ENCODE measurements at regions not wholly inside any gene's neighbourhood (a gene's known extent, or its start where the extent isn't known, plus 50 kb on each side); places are given as distances from the start of the nearest gene placed in this dataset.
"Not testable (repeated sequence)": the region's sequence is repeated elsewhere in the genome, so short reads cannot be mapped to it uniquely, and the experiment has no call there.

DNA sequence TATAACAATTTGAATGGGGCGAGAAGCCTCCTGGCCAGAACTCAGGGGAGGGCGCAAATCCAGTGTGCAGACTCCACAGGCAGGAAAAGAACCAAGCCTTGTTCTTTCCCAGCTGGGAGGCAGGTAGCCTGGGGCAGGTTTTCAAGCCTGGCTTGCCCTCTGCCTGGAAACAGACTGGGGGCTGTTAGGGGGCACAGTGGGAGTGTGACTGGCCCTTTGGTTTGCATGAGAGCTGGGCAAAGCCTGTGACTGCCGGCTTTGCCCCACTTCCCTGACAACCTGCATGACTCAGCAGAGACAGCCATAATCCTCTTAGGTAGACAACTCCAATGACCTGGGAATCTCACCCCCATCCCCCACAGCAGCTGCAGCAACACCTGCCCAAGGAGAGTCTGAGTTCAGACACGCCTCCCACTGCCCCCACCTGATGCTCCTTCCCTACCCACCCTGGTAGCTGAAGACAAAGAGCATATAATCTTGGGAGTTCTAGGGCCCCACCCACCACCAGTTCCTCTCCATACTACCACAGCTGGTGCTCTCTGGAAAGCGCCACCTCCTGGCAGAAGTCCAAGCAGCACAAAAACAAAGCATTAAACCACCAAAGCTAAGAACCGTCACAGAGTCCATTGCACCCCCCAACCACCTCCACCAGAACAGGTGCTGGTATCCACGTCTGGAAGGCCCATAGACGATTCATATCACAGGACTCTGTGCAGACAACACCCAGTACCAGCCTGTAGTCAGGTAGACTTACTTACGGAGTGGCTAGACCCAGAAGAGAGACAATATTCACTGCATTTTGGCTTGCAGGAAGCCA, 402.5 kb downstream of the STK39 start:
- in situ Hi-C loops (cut with HindIII; ENCODE audit: low sequenced_read_pairs) = no loop called here

- in situ Hi-C loops (cut with HindIII; ENCODE audit: low sequenced_read_pairs) = no loop called here
These were observed 403.7 kb downstream of the STK39 start for GRCh38 chr2:167843657-167844056.

GRCh38 chr2:167843217-167843616, 404.2 kb downstream of the STK39 start:
- in situ Hi-C loops (cut with HindIII; ENCODE audit: low sequenced_read_pairs) = no loop called here

DNA sequence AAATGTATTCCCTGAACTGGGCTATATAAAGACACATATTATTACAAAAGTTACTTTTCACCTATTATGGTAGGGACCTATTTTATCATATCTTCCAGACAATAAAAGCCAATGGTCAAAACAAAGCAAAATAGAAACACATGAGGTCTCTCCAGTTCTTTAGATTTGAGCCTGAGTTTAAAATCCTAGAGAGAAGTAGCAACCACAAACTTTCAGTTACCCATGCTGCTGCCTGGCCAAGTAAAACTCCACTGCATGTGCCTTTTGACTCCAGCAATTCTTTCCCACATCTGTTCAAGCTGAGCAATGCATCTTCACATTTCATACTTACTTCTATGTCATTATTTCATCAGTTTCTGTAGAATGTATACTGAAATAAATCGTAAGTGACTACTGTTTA, 405.3 kb downstream of the STK39 start:
- in situ Hi-C loops (cut with HindIII; ENCODE audit: low sequenced_read_pairs) = no loop called here

DNA sequence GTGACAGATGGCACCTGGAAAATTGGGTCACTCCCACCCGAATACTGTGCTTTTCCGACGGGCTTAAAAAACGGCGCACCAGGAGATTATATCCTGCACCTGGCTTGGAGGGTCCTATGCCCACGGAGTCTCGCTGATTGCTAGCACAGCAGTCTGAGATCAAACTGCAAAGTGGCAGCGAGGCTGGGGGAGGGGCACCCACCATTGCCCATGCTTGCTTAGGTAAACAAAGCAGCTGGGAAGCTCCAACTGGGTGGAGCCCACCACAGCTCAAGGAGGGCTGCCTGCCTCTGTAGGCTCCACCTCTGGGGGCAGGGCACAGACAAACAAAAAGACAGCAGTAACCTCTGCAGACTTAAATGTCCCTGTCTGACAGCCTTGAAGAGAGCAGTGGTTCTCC, 412.1 kb downstream of the STK39 start:
- in situ Hi-C loops (cut with HindIII; ENCODE audit: low sequenced_read_pairs) = not testable (repeated sequence)

GRCh38 chr2:167834707-167835106, 412.7 kb downstream of the STK39 start:
- in situ Hi-C loops (cut with HindIII; ENCODE audit: low sequenced_read_pairs) = no loop called here

GRCh38 chr2:167833294-167833693, 414.1 kb downstream of the STK39 start:
- in situ Hi-C loops (cut with HindIII; ENCODE audit: low sequenced_read_pairs) = no loop called here

DNA sequence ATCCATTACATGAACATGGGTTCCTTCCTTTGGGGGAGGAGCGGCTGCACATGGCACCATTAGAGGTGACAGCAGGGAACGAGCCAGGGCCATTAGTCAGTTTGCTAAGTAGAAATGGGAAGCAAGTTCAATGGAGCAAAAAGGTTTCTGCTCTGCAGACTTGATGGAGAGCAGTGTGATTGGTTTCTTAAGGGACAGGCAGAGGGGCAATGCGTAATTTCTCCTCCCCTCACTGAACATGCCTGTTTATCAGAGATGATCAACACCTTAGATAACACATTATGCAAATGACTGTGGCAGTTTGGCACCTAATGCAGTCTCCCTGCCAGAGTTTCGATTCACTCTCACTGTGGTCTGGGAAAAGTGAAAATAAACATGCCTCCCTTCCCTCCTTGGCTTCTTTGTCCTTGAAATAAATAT, 414.5 kb downstream of the STK39 start:
- in situ Hi-C loops (cut with HindIII; ENCODE audit: low sequenced_read_pairs) = no loop called here

DNA sequence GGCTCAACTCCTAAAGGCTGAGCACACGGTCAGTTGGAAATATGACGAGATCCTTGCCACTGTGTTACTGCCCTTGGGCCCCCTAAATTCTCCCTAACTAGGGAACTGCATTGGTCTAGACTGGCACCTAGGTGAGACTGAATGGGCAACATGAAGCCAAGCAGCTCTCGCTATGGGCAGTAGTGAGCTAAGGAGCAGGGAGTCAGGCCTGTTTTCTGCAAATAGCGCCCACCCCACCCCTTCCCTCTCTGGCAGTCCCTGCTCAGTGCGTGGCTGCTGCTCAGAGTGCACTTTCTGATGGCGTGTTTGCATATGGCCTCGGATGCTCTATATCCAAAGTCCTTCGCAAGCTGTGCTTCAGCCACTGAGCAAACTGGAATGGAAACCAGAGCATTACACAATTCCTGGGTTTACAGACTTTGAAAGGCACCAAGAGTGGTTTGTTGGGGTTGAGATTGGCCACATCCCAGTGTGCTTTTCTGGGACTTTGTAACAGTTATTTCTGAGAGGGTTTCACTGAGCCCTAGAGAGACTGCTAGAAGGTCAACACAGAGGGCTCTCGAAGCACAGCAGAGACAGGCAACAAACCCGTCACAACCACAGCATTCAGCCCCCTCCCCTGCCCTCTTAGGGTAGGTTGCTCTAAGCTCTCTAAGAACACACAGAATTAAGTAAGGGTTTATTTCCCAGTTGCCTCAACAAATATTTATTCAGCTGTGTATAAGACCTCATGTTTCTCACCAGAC, 419.9 kb downstream of the STK39 start:
- in situ Hi-C loops (cut with HindIII; ENCODE audit: low sequenced_read_pairs) = no loop called here

GRCh38 chr2:167826906-167827305, 420.5 kb downstream of the STK39 start:
- in situ Hi-C loops (cut with HindIII; ENCODE audit: low sequenced_read_pairs) = no loop called here

GRCh38 chr2:167825664-167826063, 421.7 kb downstream of the STK39 start:
- in situ Hi-C loops (cut with HindIII; ENCODE audit: low sequenced_read_pairs) = no loop called here

DNA sequence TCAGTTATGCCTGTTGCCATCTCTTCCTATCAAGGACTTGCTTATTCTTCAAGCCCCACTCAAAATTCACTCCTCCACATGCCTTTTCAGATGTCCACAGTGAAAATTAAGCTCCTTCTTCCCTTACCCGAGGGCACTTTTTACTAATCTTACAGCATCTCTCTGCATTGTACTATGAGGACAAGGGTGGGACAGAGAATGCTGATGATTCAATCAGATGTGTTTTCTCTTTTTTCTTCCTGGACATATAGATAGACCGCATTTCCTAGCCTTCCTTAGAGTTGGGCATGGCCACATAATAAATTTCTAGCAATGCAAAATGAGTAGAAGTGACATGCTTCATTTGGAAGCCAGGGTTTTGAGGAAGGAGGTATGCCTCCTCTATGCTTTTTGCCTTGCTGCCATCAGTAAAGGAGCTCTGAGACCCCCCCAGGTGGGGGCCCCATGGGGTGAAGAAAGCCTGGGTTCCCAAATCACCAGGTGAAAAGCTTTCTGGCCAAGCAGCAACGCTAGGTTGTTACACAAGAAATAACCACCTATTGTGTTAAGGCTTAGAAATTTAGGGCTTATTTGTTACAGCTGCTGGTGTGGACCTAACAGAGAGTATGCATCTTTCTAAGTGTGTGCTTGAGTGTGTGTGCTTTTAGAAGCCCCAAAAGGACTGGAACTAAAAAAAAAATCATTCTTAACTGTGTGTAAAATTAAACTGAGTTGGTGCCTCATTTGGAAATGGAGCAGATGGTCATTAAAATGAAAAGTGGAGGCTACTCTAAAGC, 424.5 kb downstream of the STK39 start:
- in situ Hi-C loops (cut with HindIII; ENCODE audit: low sequenced_read_pairs) = no loop called here

- in situ Hi-C loops (cut with HindIII; ENCODE audit: low sequenced_read_pairs) = no loop called here
These were observed 426.9 kb downstream of the STK39 start for GRCh38 chr2:167820488-167820887.

GRCh38 chr2:167818521-167818920, 428.9 kb downstream of the STK39 start:
- in situ Hi-C loops (cut with HindIII; ENCODE audit: low sequenced_read_pairs) = no loop called here

GRCh38 chr2:167817908-167818307, 429.5 kb downstream of the STK39 start:
- in situ Hi-C loops (cut with HindIII; ENCODE audit: low sequenced_read_pairs) = no loop called here

- in situ Hi-C loops (cut with HindIII; ENCODE audit: low sequenced_read_pairs) = no loop called here
These were observed 430.0 kb downstream of the STK39 start for GRCh38 chr2:167817422-167817821.

GRCh38 chr2:167816874-167817290, 430.5 kb downstream of the STK39 start:
- in situ Hi-C loops (cut with HindIII; ENCODE audit: low sequenced_read_pairs) = no loop called here

- in situ Hi-C loops (cut with HindIII; ENCODE audit: low sequenced_read_pairs) = no loop called here
These were observed 432.3 kb downstream of the STK39 start for GRCh38 chr2:167814881-167815718.

GRCh38 chr2:167814482-167814880, 432.9 kb downstream of the STK39 start:
- in situ Hi-C loops (cut with HindIII; ENCODE audit: low sequenced_read_pairs) = not testable (repeated sequence)

GRCh38 chr2:167809799-167810198, 437.6 kb downstream of the STK39 start:
- in situ Hi-C loops (cut with HindIII; ENCODE audit: low sequenced_read_pairs) = not testable (repeated sequence)
